GM21526 (cell line): ENCODE measurements at regions not wholly inside any gene's neighbourhood (a gene's known extent, or its start where the extent isn't known, plus 50 kb on each side); places are given as distances from the start of the nearest gene placed in this dataset.

Experiments used
- ATAC-seq: cut with Tn5 transposase; IDR thresholded peaks from one replicate; pipeline ENCODE4 v1.9.1; 2021; ENCODE audit warnings: moderate library complexity; ENCODE audit not compliant: unreplicated experiment, low FRiP score

GRCh38 chr7:35401217-35401879, 147.4 kb upstream of the TBX20 start:
- ATAC-seq: no peak

DNA sequence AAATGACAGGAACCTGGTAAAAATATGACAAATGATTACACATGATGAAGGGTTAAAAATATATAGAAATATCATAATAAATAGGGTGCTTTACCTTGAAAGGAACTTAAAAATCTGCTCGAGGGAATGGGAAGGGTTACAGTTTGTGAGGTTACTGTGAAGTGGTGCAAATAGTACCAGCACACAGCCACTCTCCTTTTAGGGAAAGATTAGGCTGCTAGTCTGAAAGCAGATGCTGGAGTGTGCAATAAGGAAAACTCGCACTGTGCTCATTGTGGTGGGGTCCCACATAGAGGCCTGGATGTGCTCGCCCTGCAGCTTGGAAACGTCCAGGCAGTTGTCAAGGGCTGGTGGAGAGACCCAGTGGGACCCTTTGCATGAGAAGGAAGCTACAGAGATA, 145.9 kb upstream of the TBX20 start:
- no peak for ATAC-seq

DNA sequence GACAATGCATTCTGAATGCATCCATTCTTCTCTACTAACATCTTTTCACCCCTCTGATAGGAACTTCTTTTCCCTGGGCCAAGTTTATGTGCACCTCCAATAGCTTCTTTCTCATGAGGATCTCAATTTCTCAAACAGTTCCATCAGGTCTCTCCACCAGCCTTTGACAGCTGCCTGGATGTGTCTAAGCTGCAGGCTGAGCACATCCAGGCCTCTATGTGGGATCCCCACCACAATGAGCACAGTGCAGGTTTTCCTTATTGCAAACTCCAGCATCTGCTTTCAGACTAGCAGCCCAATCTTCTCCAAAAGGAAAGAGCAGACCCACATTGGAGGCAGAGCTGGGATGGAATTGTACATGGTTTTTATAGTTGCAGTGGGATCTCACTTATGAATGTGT, 145.3 kb upstream of the TBX20 start:
- ATAC-seq: no peak

DNA sequence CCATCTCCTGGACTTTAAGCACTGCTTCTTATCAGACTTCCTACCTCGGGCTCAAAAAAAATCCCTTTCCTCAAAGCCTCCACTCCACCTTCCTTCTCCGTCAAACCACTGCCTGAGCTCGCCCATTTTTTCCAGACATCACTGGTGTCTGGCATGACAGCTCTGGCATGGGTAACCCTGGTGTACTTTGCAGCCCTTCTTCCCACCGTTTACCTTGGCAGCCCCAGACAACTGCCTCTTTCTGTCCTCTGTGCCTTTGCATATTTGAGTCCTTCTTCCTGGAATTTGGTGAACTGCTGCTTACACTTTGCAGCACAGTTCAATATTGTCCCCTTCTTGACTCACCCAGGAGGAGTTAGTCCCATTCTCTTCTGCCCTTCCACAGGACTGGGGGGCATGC, 144.6 kb upstream of the TBX20 start:
- ATAC-seq: no peak

- ATAC-seq: no peak
Observed at GRCh38 chr7:35390146-35390545, 136.2 kb upstream of the TBX20 start.

- ATAC-seq: no peak
Observed at GRCh38 chr7:35389636-35390035, 135.7 kb upstream of the TBX20 start.

GRCh38 chr7:35386816-35387706, 133.2 kb upstream of the TBX20 start:
- no peak for ATAC-seq

GRCh38 chr7:35386082-35386815, 132.3 kb upstream of the TBX20 start:
- ATAC-seq: no peak

DNA sequence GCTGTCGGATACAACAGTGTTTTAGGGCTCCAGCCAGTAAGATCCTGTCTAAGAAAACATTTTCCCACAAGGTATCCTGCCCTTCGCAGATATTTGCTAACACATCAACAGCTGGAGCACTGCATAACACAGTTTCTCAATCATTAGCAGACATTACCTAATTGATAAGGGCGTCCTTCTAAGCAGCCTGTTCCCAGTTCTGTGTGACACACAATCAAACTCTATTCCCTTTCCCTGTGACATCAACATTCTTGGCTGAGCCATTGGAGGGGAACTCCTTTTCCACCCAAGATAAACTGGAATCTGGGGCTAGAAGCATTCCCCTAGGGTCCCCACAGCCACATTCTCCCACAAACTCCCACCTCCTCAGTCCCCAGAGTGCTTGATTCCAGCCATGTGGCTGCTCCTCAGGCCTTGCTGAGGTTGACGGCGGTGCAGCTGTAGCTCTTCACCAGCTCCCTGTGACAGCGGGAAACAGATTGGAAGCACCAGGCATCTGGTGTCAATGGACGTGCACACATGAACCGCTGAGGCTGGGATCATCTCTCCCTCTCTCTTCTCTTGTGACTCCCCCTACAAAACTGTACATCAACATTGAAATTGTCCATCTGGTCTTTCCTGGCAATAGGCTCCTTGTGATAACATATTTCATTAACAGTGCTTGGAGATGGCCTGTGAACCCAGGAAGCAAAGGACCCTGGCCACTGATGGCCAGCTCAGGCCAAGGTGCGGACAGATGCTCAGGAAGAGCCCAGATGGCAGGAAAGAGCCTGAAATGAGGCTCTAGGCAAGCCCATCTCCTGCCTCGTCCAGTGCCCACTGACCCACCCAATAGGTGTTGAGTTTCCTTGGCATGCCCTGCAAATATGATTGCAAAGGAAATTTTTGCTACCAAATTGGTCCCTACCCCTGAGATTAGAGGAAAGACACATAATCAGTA, 131.1 kb upstream of the TBX20 start:
- ATAC-seq: no peak

DNA sequence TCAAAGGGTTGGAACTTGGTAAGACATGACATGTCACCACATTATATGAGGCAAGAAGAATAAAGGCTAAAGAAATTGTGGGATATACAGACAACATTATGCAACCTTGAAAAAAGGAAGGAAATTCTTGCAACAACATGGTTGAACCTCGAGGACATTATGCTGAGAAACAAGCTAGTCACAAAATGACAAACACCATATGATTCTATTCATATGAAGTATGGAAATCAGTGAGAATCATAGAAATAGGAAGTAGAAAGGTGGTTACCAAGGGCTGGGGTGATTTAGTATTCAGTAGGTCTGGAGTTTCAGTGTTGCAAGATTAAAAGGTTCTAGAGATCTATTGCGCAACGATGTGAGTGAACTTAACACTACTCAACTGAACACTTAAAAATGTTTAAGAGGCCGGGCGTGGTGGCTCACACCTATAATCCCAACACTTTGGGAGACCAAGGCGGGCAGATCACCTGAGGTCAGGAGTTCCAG, 126.9 kb upstream of the TBX20 start:
- no peak for ATAC-seq

GRCh38 chr7:35379481-35379880, 125.6 kb upstream of the TBX20 start:
- no peak for ATAC-seq

- no peak for ATAC-seq
Observed at GRCh38 chr7:35375516-35375915, 121.6 kb upstream of the TBX20 start.

- ATAC-seq: no peak
Observed at GRCh38 chr7:35374858-35375257, 121.0 kb upstream of the TBX20 start.

GRCh38 chr7:35371221-35371620, 117.3 kb upstream of the TBX20 start:
- ATAC-seq: no peak

- ATAC-seq: no peak
Observed at GRCh38 chr7:35370687-35371086, 116.8 kb upstream of the TBX20 start.

GRCh38 chr7:35366167-35367155, 112.6 kb upstream of the TBX20 start:
- ATAC-seq: no peak

DNA sequence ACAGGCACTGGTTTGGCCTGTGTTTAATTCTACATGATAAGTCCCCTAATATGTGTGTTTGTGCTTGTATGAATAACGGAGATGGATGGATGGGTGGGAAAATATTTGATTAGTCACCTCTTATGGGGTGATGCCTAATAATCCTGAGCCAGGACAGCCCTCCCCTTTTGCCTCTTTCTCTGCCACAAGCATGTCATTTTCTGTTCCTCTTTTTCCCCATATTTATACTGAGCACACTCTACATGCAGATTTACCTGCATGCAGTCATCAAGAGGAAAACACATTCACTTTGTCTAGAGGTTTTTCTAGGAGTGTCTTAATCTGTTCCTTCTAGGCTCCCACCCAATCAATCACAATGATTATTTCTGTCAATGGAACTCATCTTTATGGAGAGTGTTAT, 111.6 kb upstream of the TBX20 start:
- ATAC-seq: no peak

GRCh38 chr7:35362341-35362740, 108.4 kb upstream of the TBX20 start:
- ATAC-seq: no peak

- no peak for ATAC-seq
Observed at GRCh38 chr7:35359423-35359822, 105.5 kb upstream of the TBX20 start.
